D721Med (cell line): ENCODE measurements at regions not wholly inside any gene's neighbourhood (a gene's known extent, or its start where the extent isn't known, plus 50 kb on each side); places are given as distances from the start of the nearest gene placed in this dataset.

Experiments
- DNase-seq: peaks from one replicate; pipeline ENCODE4 v3.0.0; 2011; ENCODE audit warnings: low spot score; ENCODE audit not compliant: insufficient read length
- FAIRE-seq: peaks from 2 replicates; lab custom pipeline; 2011; peaks lifted over from hg19 to GRCh38; lab: Jason Lieb, UNC
- CTCF ChIP-seq: IDR thresholded peaks from 2 replicates; pipeline ENCODE4 v1.5.1; 2012; ENCODE audit warnings: mild to moderate bottlenecking, control low read depth; ENCODE audit not compliant: insufficient read depth; ENCODE audit errors: missing control alignments

DNA sequence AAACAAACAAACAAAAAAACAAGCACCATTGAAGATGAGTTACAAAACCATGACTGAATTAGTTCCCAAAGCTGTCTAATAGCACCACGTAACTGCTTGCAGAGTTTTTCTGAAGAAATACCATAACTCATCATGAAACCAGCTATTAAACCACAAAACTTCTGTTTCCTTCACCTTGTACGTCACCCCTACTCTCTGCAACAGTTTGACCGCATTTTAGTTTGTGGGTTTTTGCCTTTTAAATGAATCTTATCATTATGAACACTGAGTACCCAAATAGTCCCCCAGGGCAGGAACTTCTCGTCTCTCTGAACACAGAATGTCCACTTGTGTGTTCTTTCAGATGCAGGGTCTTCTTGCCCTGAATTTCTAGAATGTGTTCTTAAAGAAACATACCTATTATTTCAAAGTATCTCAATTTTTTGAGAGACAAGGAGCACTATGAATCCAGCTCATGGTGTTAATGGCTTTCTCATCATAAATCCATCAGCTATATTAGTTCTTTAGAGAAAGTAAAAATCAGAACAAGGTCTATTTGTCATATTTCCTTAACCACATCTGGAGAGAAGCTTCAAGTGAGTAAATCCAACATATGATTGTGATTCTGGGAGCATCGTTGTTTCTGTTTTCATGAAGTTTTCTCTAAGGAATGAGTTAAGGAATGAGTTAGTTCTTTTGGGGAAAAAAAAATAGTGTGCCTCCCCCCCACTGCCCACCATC is 210.6 kb downstream of the AUH start:
- DNase-seq = no peak
- no peak for FAIRE-seq
- TF ChIP-seq CTCF = no peak

- FAIRE-seq = no peak
- no peak for DNase-seq
- no peak for TF ChIP-seq CTCF
These were observed 210.0 kb downstream of the AUH start for GRCh38 chr9:91151718-91152095.

GRCh38 chr9:91154686-91155085 is 207.0 kb downstream of the AUH start:
- DNase-seq (no peak), FAIRE-seq (no peak)
- no peak for TF ChIP-seq CTCF

DNA sequence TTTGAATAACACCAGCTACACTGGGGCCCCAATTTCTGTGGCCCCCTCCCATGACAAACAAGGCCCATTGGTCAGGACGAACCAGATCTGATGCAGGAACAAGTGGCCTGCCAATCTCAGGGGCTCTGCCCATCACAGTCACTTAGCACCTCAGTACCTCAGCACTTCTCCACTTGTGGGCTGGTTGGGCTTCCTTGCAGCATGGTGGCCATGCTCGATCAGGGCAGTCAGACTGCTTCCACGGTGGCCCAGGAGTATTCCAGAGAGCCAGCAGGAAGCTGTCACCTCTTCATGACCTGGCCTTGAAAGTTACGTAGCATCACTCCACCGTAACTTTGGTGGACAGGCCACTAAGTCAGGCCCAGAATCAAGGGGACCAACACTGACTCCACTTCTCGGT is 206.5 kb downstream of the AUH start:
- no peak for FAIRE-seq
- TF ChIP-seq CTCF = no peak
- no peak for DNase-seq

- no peak for TF ChIP-seq CTCF
- DNase-seq = no peak
- no peak for FAIRE-seq
These were observed 205.9 kb downstream of the AUH start for GRCh38 chr9:91155746-91156376.

GRCh38 chr9:91156451-91157234 is 205.1 kb downstream of the AUH start:
- DNase-seq = no peak
- FAIRE-seq = no peak
- TF ChIP-seq CTCF = no peak

DNA sequence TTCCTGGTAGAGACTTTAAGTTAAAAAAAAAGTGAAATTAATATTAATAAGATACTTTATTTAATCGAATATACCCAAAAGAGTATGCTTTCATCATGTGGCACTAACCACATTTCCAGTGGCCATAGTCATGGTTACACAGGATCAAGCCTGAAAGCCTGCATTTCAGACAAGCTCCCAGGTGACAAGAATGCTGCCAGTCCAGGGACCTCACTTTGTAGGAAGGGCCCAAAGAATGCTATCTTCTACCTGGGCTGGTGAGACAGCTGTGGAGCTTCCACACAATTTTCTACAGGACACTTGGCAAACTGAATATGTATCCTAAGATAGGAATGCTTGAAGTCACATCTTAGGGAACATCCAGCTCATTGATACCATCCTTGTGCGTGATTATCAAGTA is 203.8 kb downstream of the AUH start:
- TF ChIP-seq CTCF = no peak
- FAIRE-seq = no peak
- no peak for DNase-seq
